ENCODE measurements at regions not wholly inside any gene's neighbourhood (a gene's known extent, or its start where the extent isn't known, plus 50 kb on each side); places are given as distances from the start of the nearest gene placed in this dataset.

GRCh38 chr12:5195244-5195643 lies 151.6 kb downstream of the KCNA5 start:
- TF ChIP-seq CTCF (conservative IDR thresholded peaks at IDR 0.05; ENCODE audit: low read depth, low read length) (no peak), EZH2 (IDR thresholded peaks at IDR 0.05; ENCODE audit: low read length, unreplicated experiment) (no peak)
